Loucy (cell line): ENCODE measurements at regions not wholly inside any gene's neighbourhood (a gene's known extent, or its start where the extent isn't known, plus 50 kb on each side); places are given as distances from the start of the nearest gene placed in this dataset.
A peak's percentile ranks its signal among the peaks of the same experiment; 100 is the strongest.

ENCODE experiments used
- H2AFZ ChIP-seq: fragments of 200-600 bp; sonication (generic); 2 replicates; pipeline ENCODE4 v1.6.0; 2016; ENCODE audit warnings: antibody characterized with exemption, mild to moderate bottlenecking, low read length, moderate library complexity
- H3F3A ChIP-seq: fragments of 200-600 bp; 2 replicates; pipeline ENCODE4 v1.6.0; 2016; ENCODE audit warnings: antibody characterized with exemption, low read depth, mild to moderate bottlenecking
- H3K27me3 ChIP-seq: fragments of 200-600 bp; sonication (generic); 2 replicates; pipeline ENCODE4 v1.6.1; 2014; ENCODE audit warnings: low read length, mild to moderate bottlenecking; ENCODE audit not compliant: insufficient read depth, poor library complexity, severe bottlenecking
- H3K36me3 ChIP-seq: fragments of 200-600 bp; sonication (generic); 2 replicates; pipeline ENCODE4 v1.6.1; 2016; ENCODE audit warnings: low read length; ENCODE audit not compliant: insufficient read depth
- H3K4me1 ChIP-seq: fragments of 200-600 bp; sonication (generic); 2 replicates; pipeline ENCODE4 v1.5.1; 2014; ENCODE audit warnings: low read length, mild to moderate bottlenecking; ENCODE audit not compliant: insufficient read depth, poor library complexity, severe bottlenecking
- H3K4me2 ChIP-seq: fragments of 200-600 bp; sonication (generic); 2 replicates; pipeline ENCODE4 v1.6.0; 2014; ENCODE audit warnings: antibody characterized with exemption, low read length, low read depth, mild to moderate bottlenecking; ENCODE audit not compliant: poor library complexity, severe bottlenecking
- H3K4me3 ChIP-seq: fragments of 200-600 bp; sonication (generic); 2 replicates; pipeline ENCODE4 v1.5.1; 2014; ENCODE audit warnings: low read length, mild to moderate bottlenecking, mixed read lengths; ENCODE audit not compliant: poor library complexity, severe bottlenecking
- H3K79me2 ChIP-seq: fragments of 200-600 bp; sonication (generic); 2 replicates; pipeline ENCODE4 v1.6.1; 2014; ENCODE audit warnings: low read length; ENCODE audit not compliant: insufficient read depth
- H3K9ac ChIP-seq: fragments of 200-600 bp; sonication (generic); 2 replicates; pipeline ENCODE4 v1.6.0; 2014; ENCODE audit warnings: mild to moderate bottlenecking, low read depth, low read length, moderate library complexity; ENCODE audit not compliant: poor library complexity, severe bottlenecking
- H3K9me2 ChIP-seq: fragments of 200-600 bp; sonication (generic); replicated peaks from 2 replicates; pipeline ENCODE4 v1.6.1; 2016; ENCODE audit warnings: low read depth, low read length, mixed read lengths
- H3K9me3 ChIP-seq: fragments of 200-600 bp; sonication (generic); 2 replicates; pipeline ENCODE4 v1.6.1; 2014; ENCODE audit warnings: mild to moderate bottlenecking, antibody characterized with exemption, low read length, low read depth; ENCODE audit not compliant: insufficient read depth
- H4K20me1 ChIP-seq: fragments of 200-600 bp; sonication (generic); 2 replicates; pipeline ENCODE4 v1.6.0; 2014; ENCODE audit warnings: antibody characterized with exemption, low read length, mild to moderate bottlenecking; ENCODE audit not compliant: insufficient read depth, poor library complexity, severe bottlenecking
- EZH2phosphoT487 ChIP-seq: fragments of 200-600 bp; IDR thresholded peaks from 2 replicates; pipeline ENCODE4 v1.6.1; 2018; ENCODE audit warnings: antibody characterized with exemption, mild to moderate bottlenecking, moderate library complexity, borderline replicate concordance
- TF ChIP-seq, protein P1 (sequence below): fragments of 200-600 bp; sonication (generic); conservative IDR thresholded peaks from 2 replicates; pipeline ENCODE4 v1.5.1; 2014; ENCODE audit warnings: mild to moderate bottlenecking, antibody characterized with exemption, low read length

DNA sequence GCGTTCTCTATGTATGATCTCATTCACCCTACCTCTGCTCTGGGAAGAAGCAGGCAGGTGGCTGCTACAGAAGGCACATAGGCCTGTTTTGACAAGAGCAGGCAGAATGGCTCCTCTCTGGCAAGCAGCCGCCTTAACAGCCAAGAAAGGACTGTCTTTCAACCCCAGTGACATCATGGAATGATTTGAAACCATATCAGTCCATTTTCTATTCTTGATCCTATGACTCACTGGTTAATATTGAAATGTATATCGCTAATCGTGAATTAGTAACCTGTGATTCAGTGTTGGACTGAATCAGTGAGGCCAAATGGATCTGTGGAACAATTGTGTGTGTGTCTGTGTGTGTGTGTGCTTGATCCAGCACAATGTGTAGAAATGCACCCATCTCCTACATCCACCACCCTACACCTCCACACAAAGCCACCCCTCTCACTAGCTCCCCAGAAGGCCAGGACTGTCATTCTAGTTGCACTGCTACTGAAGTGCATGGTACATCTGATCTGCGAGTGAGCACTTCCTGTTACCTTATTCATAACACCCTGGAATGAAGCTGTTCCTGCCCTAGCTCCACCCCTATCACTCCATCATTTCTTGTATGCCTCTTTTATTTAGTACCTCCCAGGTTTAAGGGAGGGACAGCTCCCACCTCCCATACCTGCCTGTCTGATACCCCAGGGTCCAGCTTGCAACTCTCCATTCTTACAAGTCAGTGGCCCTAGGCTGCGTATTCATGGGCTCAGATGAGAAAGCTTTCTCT lies 460.0 kb downstream of the FOXO1 start:
- Histone ChIP-seq H3K4me1 (peaks cover 13% of the 10 kb centered on the region), H3K9me3 (no peaks in the 10 kb centered on the region), H3K36me3 (no peaks in the 10 kb centered on the region), H3F3A (no peaks in the 10 kb centered on the region), H3K27me3 (no peaks in the 10 kb centered on the region), H3K4me2 (peak overlapping the region; percentile 39), H2AFZ (peak overlapping the region; percentile 96), H4K20me1 (no peaks in the 10 kb centered on the region), H3K4me3 (peak overlapping the region; percentile 28), H3K9me2 (no peaks in the 10 kb centered on the region), H3K9ac (no peak overlapping the region), H3K79me2 (no peaks in the 10 kb centered on the region)
- TF ChIP-seq, protein P1, sequence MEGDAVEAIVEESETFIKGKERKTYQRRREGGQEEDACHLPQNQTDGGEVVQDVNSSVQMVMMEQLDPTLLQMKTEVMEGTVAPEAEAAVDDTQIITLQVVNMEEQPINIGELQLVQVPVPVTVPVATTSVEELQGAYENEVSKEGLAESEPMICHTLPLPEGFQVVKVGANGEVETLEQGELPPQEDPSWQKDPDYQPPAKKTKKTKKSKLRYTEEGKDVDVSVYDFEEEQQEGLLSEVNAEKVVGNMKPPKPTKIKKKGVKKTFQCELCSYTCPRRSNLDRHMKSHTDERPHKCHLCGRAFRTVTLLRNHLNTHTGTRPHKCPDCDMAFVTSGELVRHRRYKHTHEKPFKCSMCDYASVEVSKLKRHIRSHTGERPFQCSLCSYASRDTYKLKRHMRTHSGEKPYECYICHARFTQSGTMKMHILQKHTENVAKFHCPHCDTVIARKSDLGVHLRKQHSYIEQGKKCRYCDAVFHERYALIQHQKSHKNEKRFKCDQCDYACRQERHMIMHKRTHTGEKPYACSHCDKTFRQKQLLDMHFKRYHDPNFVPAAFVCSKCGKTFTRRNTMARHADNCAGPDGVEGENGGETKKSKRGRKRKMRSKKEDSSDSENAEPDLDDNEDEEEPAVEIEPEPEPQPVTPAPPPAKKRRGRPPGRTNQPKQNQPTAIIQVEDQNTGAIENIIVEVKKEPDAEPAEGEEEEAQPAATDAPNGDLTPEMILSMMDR = no peak
- TF ChIP-seq EZH2phosphoT487 = no peak

DNA sequence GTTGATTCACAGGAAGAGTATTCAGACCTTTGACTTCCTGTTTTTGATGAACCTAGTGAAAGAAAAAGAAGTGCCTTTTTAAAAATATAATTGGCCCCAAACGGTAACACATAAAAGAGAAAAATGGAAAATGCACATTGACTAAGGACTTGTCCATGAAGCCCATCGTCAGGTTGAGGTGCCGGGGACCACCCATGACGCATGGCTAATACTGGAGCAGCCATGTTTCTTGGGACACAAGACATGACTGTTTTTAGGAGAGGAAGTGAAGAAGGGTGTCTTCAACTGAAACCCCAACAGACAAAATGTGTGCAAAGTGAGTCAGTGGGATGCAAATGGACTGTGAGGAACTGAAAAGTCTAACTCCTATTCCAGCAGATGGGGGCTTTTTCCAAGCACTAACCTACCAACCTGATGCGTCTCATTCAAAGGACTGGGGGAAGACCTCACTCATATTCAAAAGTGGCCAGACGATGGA lies 459.4 kb downstream of the FOXO1 start:
- H3K9me3 ChIP-seq = no peaks in the 10 kb centered on the region
- H3K27me3 ChIP-seq = no peaks in the 10 kb centered on the region
- H3K4me2 ChIP-seq = peak overlapping the region; percentile 39
- H3K9me2 ChIP-seq = no peaks in the 10 kb centered on the region
- H3K79me2 ChIP-seq = no peaks in the 10 kb centered on the region
- H3F3A ChIP-seq = no peaks in the 10 kb centered on the region
- H3K4me3 ChIP-seq = peak overlapping the region; percentile 28
- TF ChIP-seq EZH2phosphoT487 = no peak
- TF ChIP-seq, protein P1 = no peak
- H3K9ac ChIP-seq = no peak overlapping the region
- H2AFZ ChIP-seq = peak overlapping the region; percentile 96
- H3K36me3 ChIP-seq = no peaks in the 10 kb centered on the region
- no peaks in the 10 kb centered on the region for H4K20me1 ChIP-seq
- peaks cover 13% of the 10 kb centered on the region for H3K4me1 ChIP-seq

DNA sequence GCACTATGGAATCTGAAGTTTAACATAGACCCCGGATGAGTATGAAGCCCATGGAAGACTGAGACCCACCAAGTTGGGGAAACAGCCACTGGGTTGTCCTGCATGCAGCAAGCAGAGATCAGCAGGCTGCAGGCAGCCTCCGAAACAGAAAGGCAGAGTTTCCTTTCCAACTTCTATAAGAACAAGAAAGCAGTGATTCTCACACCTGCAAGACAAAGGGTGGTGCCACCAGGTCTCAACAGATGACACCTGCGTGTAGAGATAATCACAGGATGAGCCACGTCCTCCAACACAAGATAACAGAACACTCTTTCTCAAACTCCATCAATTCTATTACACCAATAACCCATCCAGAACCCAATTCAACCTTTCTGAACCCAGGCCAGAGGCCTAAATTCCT lies 457.9 kb downstream of the FOXO1 start:
- no peak overlapping the region for H3K4me3 ChIP-seq
- H3K4me2 ChIP-seq = no peak overlapping the region
- no peaks in the 10 kb centered on the region for H3K9me3 ChIP-seq
- H3K9ac ChIP-seq = no peak overlapping the region
- H3K79me2 ChIP-seq = no peaks in the 10 kb centered on the region
- H3F3A ChIP-seq = no peaks in the 10 kb centered on the region
- H3K36me3 ChIP-seq = no peaks in the 10 kb centered on the region
- H3K4me1 ChIP-seq = peaks cover 13% of the 10 kb centered on the region
- H4K20me1 ChIP-seq = no peaks in the 10 kb centered on the region
- no peaks in the 10 kb centered on the region for H3K9me2 ChIP-seq
- H2AFZ ChIP-seq = no peak overlapping the region
- no peaks in the 10 kb centered on the region for H3K27me3 ChIP-seq
- no peak for TF ChIP-seq EZH2phosphoT487
- TF ChIP-seq, protein P1 = no peak
